GM23248 (cell line): ENCODE measurements at regions not wholly inside any gene's neighbourhood (a gene's known extent, or its start where the extent isn't known, plus 50 kb on each side); places are given as distances from the start of the nearest gene placed in this dataset.

Experiments
- EZH2 ChIP-seq: fragments of 200-600 bp; sonication (generic); IDR thresholded peaks from 2 replicates; pipeline ENCODE4 v1.6.1; 2018; ENCODE audit warnings: antibody characterized with exemption, mild to moderate bottlenecking; ENCODE audit not compliant: insufficient read depth, poor library complexity, severe bottlenecking
- EZH2phosphoT487 ChIP-seq: fragments of 200-600 bp; sonication (generic); IDR thresholded peaks from 2 replicates; pipeline ENCODE4 v1.6.1; 2018; ENCODE audit warnings: antibody characterized with exemption, moderate library complexity, mild to moderate bottlenecking, low read depth; ENCODE audit not compliant: insufficient read depth

- TF ChIP-seq EZH2 (no peak), EZH2phosphoT487 (no peak)
Measured at GRCh38 chr11:19607656-19608360, 104.8 kb upstream of the NAV2 start.
